Thyroid gland (tissue), 4 donors: ENCODE measurements at regions not wholly inside any gene's neighbourhood (a gene's known extent, or its start where the extent isn't known, plus 50 kb on each side); places are given as distances from the start of the nearest gene placed in this dataset.

Source experiments
- POLR2A ChIP-seq, 2 donors: fragments of 450-650 bp; IDR thresholded peaks; one replicate each; pipeline ENCODE4 v1.6.1; 2017; ENCODE audit warnings: antibody characterized with exemption in 2 of 2, mild to moderate bottlenecking in 2 of 2, moderate library complexity in 1 of 2
- TF ChIP-seq, protein P1 (sequence below), 6 experiments: fragments of 200-600 bp in 3 of 6; fragments of 450-650 bp in 3 of 6; sonication (generic) in 3 of 6; IDR thresholded peaks; one replicate each; pipeline ENCODE4 v1.5.1; 2016 to 2019; ENCODE audit warnings: antibody characterized with exemption in 6 of 6, mild to moderate bottlenecking in 2 of 6, inconsistent platforms in 1 of 6, moderate library complexity in 1 of 6

DNA sequence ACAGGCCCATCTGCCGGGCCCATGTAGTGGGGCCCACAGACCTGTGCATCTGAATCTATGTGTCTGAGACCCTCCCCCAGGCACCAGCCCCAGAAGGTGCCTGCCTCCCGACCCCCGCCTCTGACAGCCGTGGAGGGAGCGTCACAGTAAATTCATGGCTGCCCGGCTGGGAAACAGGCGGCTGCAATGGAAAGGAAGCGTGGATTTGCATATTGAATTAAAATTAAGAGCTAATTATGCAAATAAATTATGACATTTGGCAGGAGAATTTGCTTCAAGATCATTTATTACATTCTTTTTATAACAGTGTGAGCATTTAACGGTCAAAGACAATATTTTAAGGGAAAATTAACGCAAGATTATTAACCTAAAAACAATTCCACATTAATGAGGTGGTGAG is 92.3 kb downstream of the HIF1AN start:
- TF ChIP-seq, protein P1, sequence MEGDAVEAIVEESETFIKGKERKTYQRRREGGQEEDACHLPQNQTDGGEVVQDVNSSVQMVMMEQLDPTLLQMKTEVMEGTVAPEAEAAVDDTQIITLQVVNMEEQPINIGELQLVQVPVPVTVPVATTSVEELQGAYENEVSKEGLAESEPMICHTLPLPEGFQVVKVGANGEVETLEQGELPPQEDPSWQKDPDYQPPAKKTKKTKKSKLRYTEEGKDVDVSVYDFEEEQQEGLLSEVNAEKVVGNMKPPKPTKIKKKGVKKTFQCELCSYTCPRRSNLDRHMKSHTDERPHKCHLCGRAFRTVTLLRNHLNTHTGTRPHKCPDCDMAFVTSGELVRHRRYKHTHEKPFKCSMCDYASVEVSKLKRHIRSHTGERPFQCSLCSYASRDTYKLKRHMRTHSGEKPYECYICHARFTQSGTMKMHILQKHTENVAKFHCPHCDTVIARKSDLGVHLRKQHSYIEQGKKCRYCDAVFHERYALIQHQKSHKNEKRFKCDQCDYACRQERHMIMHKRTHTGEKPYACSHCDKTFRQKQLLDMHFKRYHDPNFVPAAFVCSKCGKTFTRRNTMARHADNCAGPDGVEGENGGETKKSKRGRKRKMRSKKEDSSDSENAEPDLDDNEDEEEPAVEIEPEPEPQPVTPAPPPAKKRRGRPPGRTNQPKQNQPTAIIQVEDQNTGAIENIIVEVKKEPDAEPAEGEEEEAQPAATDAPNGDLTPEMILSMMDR (IDR thresholded peaks at IDR 0.05): no peak
- no peak for TF ChIP-seq POLR2A (IDR thresholded peaks at IDR 0.05)
